Progenitor cell of endocrine pancreas (in vitro differentiated cells): ENCODE measurements at regions not wholly inside any gene's neighbourhood (a gene's known extent, or its start where the extent isn't known, plus 50 kb on each side); places are given as distances from the start of the nearest gene placed in this dataset.

ENCODE experiments used
- DNase-seq: peaks from one replicate; pipeline ENCODE4 v3.0.0; 2021; ENCODE audit warnings: low spot score; ENCODE audit not compliant: unreplicated experiment
- H3K27ac Mint-ChIP-seq: 2 replicates; pipeline ENCODE4 v1.8.0; 2021; ENCODE audit warnings: mild to moderate bottlenecking, moderate library complexity, mixed read lengths
- H3K27me3 Mint-ChIP-seq: 2 replicates; pipeline ENCODE4 v1.8.0; 2021; ENCODE audit warnings: mixed read lengths
- H3K36me3 Mint-ChIP-seq: 2 replicates; pipeline ENCODE4 v1.8.0; 2022; ENCODE audit warnings: mixed read lengths; ENCODE audit not compliant: insufficient read depth
- H3K4me1 Mint-ChIP-seq: 2 replicates; pipeline ENCODE4 v1.8.0; 2021; ENCODE audit warnings: low read depth, mixed read lengths
- H3K4me3 Mint-ChIP-seq: 2 replicates; pipeline ENCODE4 v1.8.0; 2021; ENCODE audit warnings: low read depth, mild to moderate bottlenecking, moderate library complexity, mixed read lengths
- H3K9me3 Mint-ChIP-seq: 2 replicates; pipeline ENCODE4 v1.8.0; 2021; ENCODE audit warnings: low read depth, mixed read lengths
- CTCF ChIP-seq: fragments of 200-600 bp; sonication (generic); IDR thresholded peaks from one replicate; pipeline ENCODE4 v1.5.0; 2021; ENCODE audit warnings: antibody characterized with exemption, mild to moderate bottlenecking; ENCODE audit not compliant: unreplicated experiment

GRCh38 chr16:80028581-80029380 is 428.2 kb upstream of the MAF start:
- H3K9me3 Mint-ChIP-seq: peaks cover 8% of the 10 kb centered on the region
- no peak overlapping the region for H3K4me3 Mint-ChIP-seq
- no peak for TF ChIP-seq CTCF
- peaks cover 21% of the 10 kb centered on the region for H3K27me3 Mint-ChIP-seq
- no peaks in the 10 kb centered on the region for H3K36me3 Mint-ChIP-seq
- H3K4me1 Mint-ChIP-seq: peaks cover 8% of the 10 kb centered on the region
- peak overlapping the region; percentile 21 for H3K27ac Mint-ChIP-seq
- DNase-seq: no peak

GRCh38 chr16:80027007-80027965 is 426.7 kb upstream of the MAF start:
- TF ChIP-seq CTCF: no peak
- H3K4me3 Mint-ChIP-seq: no peak overlapping the region
- peaks cover 8% of the 10 kb centered on the region for H3K4me1 Mint-ChIP-seq
- H3K27me3 Mint-ChIP-seq: peaks cover 21% of the 10 kb centered on the region
- H3K36me3 Mint-ChIP-seq: no peaks in the 10 kb centered on the region
- no peak for DNase-seq
- H3K9me3 Mint-ChIP-seq: no peaks in the 10 kb centered on the region
- H3K27ac Mint-ChIP-seq: no peak overlapping the region

- DNase-seq: no peak
- Mint-ChIP-seq H3K4me1 (peaks cover 8% of the 10 kb centered on the region), H3K9me3 (no peaks in the 10 kb centered on the region), H3K27ac (no peak overlapping the region), H3K36me3 (no peaks in the 10 kb centered on the region), H3K4me3 (no peak overlapping the region), H3K27me3 (peaks cover 10% of the 10 kb centered on the region)
- no peak for TF ChIP-seq CTCF
Measured at GRCh38 chr16:80025236-80025635, 424.7 kb upstream of the MAF start.

GRCh38 chr16:80024443-80024842 is 423.9 kb upstream of the MAF start:
- H3K27ac Mint-ChIP-seq: no peak overlapping the region
- TF ChIP-seq CTCF: no peak
- no peaks in the 10 kb centered on the region for H3K36me3 Mint-ChIP-seq
- peaks cover 10% of the 10 kb centered on the region for H3K27me3 Mint-ChIP-seq
- H3K4me3 Mint-ChIP-seq: no peak overlapping the region
- DNase-seq: no peak
- H3K9me3 Mint-ChIP-seq: no peaks in the 10 kb centered on the region
- peaks cover 8% of the 10 kb centered on the region for H3K4me1 Mint-ChIP-seq

- H3K36me3 Mint-ChIP-seq: no peaks in the 10 kb centered on the region
- no peak overlapping the region for H3K4me3 Mint-ChIP-seq
- H3K27ac Mint-ChIP-seq: no peak overlapping the region
- DNase-seq: no peak
- H3K4me1 Mint-ChIP-seq: peaks cover 4% of the 10 kb centered on the region
- no peaks in the 10 kb centered on the region for H3K9me3 Mint-ChIP-seq
- peaks cover 10% of the 10 kb centered on the region for H3K27me3 Mint-ChIP-seq
- no peak for TF ChIP-seq CTCF
Measured at GRCh38 chr16:80023865-80024264, 423.3 kb upstream of the MAF start.
